Hematopoietic multipotent progenitor cell treated with erythropoietin and hydrocortisone succinate and interleukin-3 and kit ligand, for 4 days (in vitro differentiated cells): ENCODE measurements at regions not wholly inside any gene's neighbourhood (a gene's known extent, or its start where the extent isn't known, plus 50 kb on each side); places are given as distances from the start of the nearest gene placed in this dataset.
"Not testable (repeated sequence)": the region's sequence is repeated elsewhere in the genome, so short reads cannot be mapped to it uniquely, and the experiment has no call there.

Source experiments
- DNase-seq: peaks from one replicate; pipeline ENCODE4 v3.0.0-alpha.2; 2015

GRCh38 chr15:96851613-96852012 is 521.1 kb downstream of the NR2F2 start:
- no peak for DNase-seq

- DNase-seq = no peak
These were observed 528.2 kb downstream of the NR2F2 start for GRCh38 chr15:96858694-96859093.

GRCh38 chr15:96860741-96861140 is 530.2 kb downstream of the NR2F2 start:
- no peak for DNase-seq

GRCh38 chr15:96867992-96868391 is 537.5 kb downstream of the NR2F2 start:
- DNase-seq = no peak

- no peak for DNase-seq
These were observed 538.6 kb downstream of the NR2F2 start for GRCh38 chr15:96869122-96869521.

GRCh38 chr15:96869790-96870189 is 539.3 kb downstream of the NR2F2 start:
- no peak for DNase-seq

- DNase-seq = no peak
These were observed 540.1 kb downstream of the NR2F2 start for GRCh38 chr15:96870580-96870979.

GRCh38 chr15:96877442-96877841 is 546.9 kb downstream of the NR2F2 start:
- DNase-seq = not testable (repeated sequence)

GRCh38 chr15:96878129-96878528 is 547.6 kb downstream of the NR2F2 start:
- DNase-seq = no peak

GRCh38 chr15:96882121-96882772 is 551.7 kb downstream of the NR2F2 start:
- DNase-seq = no peak

GRCh38 chr15:96887730-96888129 is 557.2 kb downstream of the NR2F2 start:
- DNase-seq = peak; percentile 2

- no peak for DNase-seq
These were observed 558.3 kb downstream of the NR2F2 start for GRCh38 chr15:96888764-96889163.

GRCh38 chr15:96889734-96890480 is 559.4 kb downstream of the NR2F2 start:
- peak; percentile 1 for DNase-seq

- DNase-seq = no peak
These were observed 560.5 kb downstream of the NR2F2 start for GRCh38 chr15:96891046-96891445.

- peak; percentile 53 for DNase-seq
These were observed 562.8 kb downstream of the NR2F2 start for GRCh38 chr15:96893159-96893906.

- no peak for DNase-seq
These were observed 564.2 kb downstream of the NR2F2 start for GRCh38 chr15:96894659-96895058.

- DNase-seq = peak; percentile 92
These were observed 566.3 kb downstream of the NR2F2 start for GRCh38 chr15:96896766-96897165.

GRCh38 chr15:96914081-96914480 is 583.6 kb downstream of the NR2F2 start:
- no peak for DNase-seq

GRCh38 chr15:96916750-96917149 is 586.2 kb downstream of the NR2F2 start:
- no peak for DNase-seq

GRCh38 chr15:96924570-96924969 is 594.1 kb downstream of the NR2F2 start:
- DNase-seq = no peak

- DNase-seq = no peak
These were observed 617.1 kb downstream of the NR2F2 start for GRCh38 chr15:96947296-96948229.

GRCh38 chr15:96948981-96949380 is 618.5 kb downstream of the NR2F2 start:
- DNase-seq = no peak

- no peak for DNase-seq
These were observed 628.2 kb downstream of the NR2F2 start for GRCh38 chr15:96958721-96959120.
